Right lobe of liver (tissue), 4 donors: ENCODE measurements at regions not wholly inside any gene's neighbourhood (a gene's known extent, or its start where the extent isn't known, plus 50 kb on each side); places are given as distances from the start of the nearest gene placed in this dataset.

Experiments used
- CTCF ChIP-seq, 4 donors: fragments of 200-600 bp in 3 of 4; fragments of 450-650 bp in 1 of 4; IDR thresholded peaks; one replicate each; pipeline versions ENCODE4 v1.5.1 to v1.8.0; 2016 to 2022; ENCODE audit warnings: antibody characterized with exemption in 4 of 4, mild to moderate bottlenecking in 2 of 4
- POLR2A ChIP-seq: fragments of 450-650 bp; IDR thresholded peaks from one replicate; pipeline ENCODE4 v1.6.1; 2017; ENCODE audit warnings: antibody characterized with exemption, mild to moderate bottlenecking
- donor health status: DM: no; HTN: no; CAD: no.
- donor health status: DM: no; HTN: no; CAD: no.
- donor health status: DM: no; HTN: yes; CAD: no.

GRCh38 chr4:138392751-138393308, 150.7 kb upstream of the SLC7A11 start:
- no peak for TF ChIP-seq CTCF (IDR thresholded peaks at IDR 0.05)
- TF ChIP-seq POLR2A, result no peak
